ENCODE measurements at regions not wholly inside any gene's neighbourhood (a gene's known extent, or its start where the extent isn't known, plus 50 kb on each side); places are given as distances from the start of the nearest gene placed in this dataset.

GRCh38 chr3:105285653-105286241 lies 81.0 kb upstream of the ALCAM start:
- TF ChIP-seq CTCF (IDR thresholded peaks at IDR 0.05), result no peak
- TF ChIP-seq POLR2A (IDR thresholded peaks at IDR 0.05), result no peak
